ENCODE measurements at regions not wholly inside any gene's neighbourhood (a gene's known extent, or its start where the extent isn't known, plus 50 kb on each side); places are given as distances from the start of the nearest gene placed in this dataset.

- no peak overlapping the region for H3K9ac ChIP-seq (ENCODE audit: low read length)
- H2AFZ ChIP-seq (ENCODE audit: low read length): no peak overlapping the region
- no peaks in the 10 kb centered on the region for H4K20me1 ChIP-seq (ENCODE audit: low read length)
- ChIA-PET CTCF (no interaction called here), POLR2A (ENCODE audit: unreplicated experiment) (interaction anchor here (0.7 kb wide), 1 partner anchor 328 kb away, joined by 4 read pairs; no protein-coding TSS in a partner anchor)
- H3F3A ChIP-seq (ENCODE audit: low read length, unreplicated experiment): no peaks in the 10 kb centered on the region
- H3K4me2 ChIP-seq (ENCODE audit: low read length): no peak overlapping the region
- no peak overlapping the region for H3K27ac ChIP-seq (ENCODE audit: low read length)
- no peaks in the 10 kb centered on the region for H3K9me3 ChIP-seq (ENCODE audit: low read length)
- intact Hi-C loops (cut with micrococcal nuclease): no loop called here
- peaks cover 46% of the 10 kb centered on the region for H3K27me3 ChIP-seq (ENCODE audit: low read length)
- no peaks in the 10 kb centered on the region for H3K79me2 ChIP-seq (ENCODE audit: low read length)
- H3K4me3 ChIP-seq (ENCODE audit: low read length): no peak overlapping the region
- no TSS peak for BruUV-seq (replicated peaks)
- TF ChIP-seq EZH2phosphoT487 (IDR thresholded peaks at IDR 0.05; ENCODE audit: borderline replicate concordance, low read length) (no peak), CTCF (conservative IDR thresholded peaks at IDR 0.05; ENCODE audit: low read depth, low read length) (no peak), EZH2 (IDR thresholded peaks at IDR 0.05; ENCODE audit: low read length, unreplicated experiment) (no peak)
- H3K9me2 ChIP-seq (replicated peaks; ENCODE audit: low read length): no peaks in the 10 kb centered on the region
- no peak for ATAC-seq
- no peak for DNase-seq
- no peaks in the 10 kb centered on the region for H3K36me3 ChIP-seq (ENCODE audit: low read depth, low read length)
- H3K4me1 ChIP-seq (ENCODE audit: insufficient read depth, low read length): no peaks in the 10 kb centered on the region
Observed at GRCh38 chr14:49366416-49366815, 219.8 kb downstream of the RPS29 start.

GRCh38 chr14:49364752-49365117 lies 221.4 kb downstream of the RPS29 start:
- H2AFZ ChIP-seq (ENCODE audit: low read length): no peak overlapping the region
- no peak for DNase-seq
- H3K79me2 ChIP-seq (ENCODE audit: low read length): no peaks in the 10 kb centered on the region
- no peak overlapping the region for H3K4me2 ChIP-seq (ENCODE audit: low read length)
- no TSS peak for BruUV-seq (replicated peaks)
- H4K20me1 ChIP-seq (ENCODE audit: low read length): no peaks in the 10 kb centered on the region
- no peak overlapping the region for H3K9ac ChIP-seq (ENCODE audit: low read length)
- intact Hi-C loops (cut with micrococcal nuclease): no loop called here
- H3K27me3 ChIP-seq (ENCODE audit: low read length): peaks cover 36% of the 10 kb centered on the region
- H3K9me2 ChIP-seq (replicated peaks; ENCODE audit: low read length): no peaks in the 10 kb centered on the region
- H3F3A ChIP-seq (ENCODE audit: low read length, unreplicated experiment): no peaks in the 10 kb centered on the region
- POLR2A ChIA-PET (ENCODE audit: unreplicated experiment): no interaction called here
- CTCF ChIA-PET: no interaction called here
- no peaks in the 10 kb centered on the region for H3K9me3 ChIP-seq (ENCODE audit: low read length)
- H3K27ac ChIP-seq (ENCODE audit: low read length): no peak overlapping the region
- no peaks in the 10 kb centered on the region for H3K4me1 ChIP-seq (ENCODE audit: insufficient read depth, low read length)
- H3K4me3 ChIP-seq (ENCODE audit: low read length): no peak overlapping the region
- no peak for ATAC-seq
- H3K36me3 ChIP-seq (ENCODE audit: low read depth, low read length): no peaks in the 10 kb centered on the region
- TF ChIP-seq EZH2 (IDR thresholded peaks at IDR 0.05; ENCODE audit: low read length, unreplicated experiment) (no peak), CTCF (conservative IDR thresholded peaks at IDR 0.05; ENCODE audit: low read depth, low read length) (no peak)

GRCh38 chr14:49363821-49364751 lies 222.1 kb downstream of the RPS29 start:
- H3K9ac ChIP-seq (ENCODE audit: low read length): no peak overlapping the region
- no peaks in the 10 kb centered on the region for H3K4me1 ChIP-seq (ENCODE audit: insufficient read depth, low read length)
- POLR2A ChIA-PET (ENCODE audit: unreplicated experiment): no interaction called here
- no peaks in the 10 kb centered on the region for H3K36me3 ChIP-seq (ENCODE audit: low read depth, low read length)
- no TSS peak for BruUV-seq (replicated peaks)
- H3K4me2 ChIP-seq (ENCODE audit: low read length): no peak overlapping the region
- H4K20me1 ChIP-seq (ENCODE audit: low read length): no peaks in the 10 kb centered on the region
- H3K27me3 ChIP-seq (ENCODE audit: low read length): peaks cover 36% of the 10 kb centered on the region
- H3K9me2 ChIP-seq (replicated peaks; ENCODE audit: low read length): no peaks in the 10 kb centered on the region
- no peaks in the 10 kb centered on the region for H3K79me2 ChIP-seq (ENCODE audit: low read length)
- ATAC-seq (no peak), DNase-seq (no peak)
- CTCF ChIA-PET: no interaction called here
- TF ChIP-seq EZH2phosphoT487 (IDR thresholded peaks at IDR 0.05; ENCODE audit: borderline replicate concordance, low read length) (no peak), EZH2 (IDR thresholded peaks at IDR 0.05; ENCODE audit: low read length, unreplicated experiment) (no peak), CTCF (conservative IDR thresholded peaks at IDR 0.05; ENCODE audit: low read depth, low read length) (no peak)
- H3K9me3 ChIP-seq (ENCODE audit: low read length): no peaks in the 10 kb centered on the region
- no peak overlapping the region for H3K4me3 ChIP-seq (ENCODE audit: low read length)
- no peak overlapping the region for H3K27ac ChIP-seq (ENCODE audit: low read length)
- intact Hi-C loops (cut with micrococcal nuclease): no loop called here
- no peaks in the 10 kb centered on the region for H3F3A ChIP-seq (ENCODE audit: low read length, unreplicated experiment)
- H2AFZ ChIP-seq (ENCODE audit: low read length): no peak overlapping the region
